ENCODE measurements at regions not wholly inside any gene's neighbourhood (a gene's known extent, or its start where the extent isn't known, plus 50 kb on each side); places are given as distances from the start of the nearest gene placed in this dataset.

DNA sequence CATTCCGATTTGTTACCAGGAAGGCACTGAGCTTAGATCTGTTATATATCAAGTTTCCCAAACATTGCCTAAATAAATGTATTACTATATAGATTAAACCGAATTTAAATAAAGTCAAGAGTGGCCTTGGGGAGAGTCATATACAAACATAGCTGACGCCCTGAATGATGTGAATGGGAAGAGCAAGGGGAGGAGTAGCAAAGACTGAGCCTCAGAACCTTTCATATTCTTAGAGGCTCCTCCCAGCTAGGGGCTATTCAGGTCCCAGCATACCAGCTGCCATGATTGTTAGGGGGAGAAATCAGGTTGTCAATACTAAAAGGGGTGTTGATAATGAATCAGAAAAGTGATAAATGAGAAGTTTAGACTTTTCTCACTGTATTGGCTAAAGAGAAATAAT, 64.7 kb upstream of the ITGB1 start:
- TF ChIP-seq EZH2phosphoT487 (IDR thresholded peaks at IDR 0.05; ENCODE audit: borderline replicate concordance, low read length) (no peak), CTCF (conservative IDR thresholded peaks at IDR 0.05; ENCODE audit: low read depth, low read length) (no peak), EZH2 (IDR thresholded peaks at IDR 0.05; ENCODE audit: low read length, unreplicated experiment) (no peak)
- Histone ChIP-seq H3K4me3 (ENCODE audit: low read length) (no peak overlapping the region), H3K79me2 (ENCODE audit: low read length) (no peaks in the 10 kb centered on the region), H3K9me3 (ENCODE audit: low read length) (no peaks in the 10 kb centered on the region), H2AFZ (ENCODE audit: low read length) (no peak overlapping the region), H3K27me3 (ENCODE audit: low read length) (no peaks in the 10 kb centered on the region), H3K9me2 (replicated peaks; ENCODE audit: low read length) (no peaks in the 10 kb centered on the region), H3K4me1 (ENCODE audit: insufficient read depth, low read length) (no peaks in the 10 kb centered on the region), H3K4me2 (ENCODE audit: low read length) (no peak overlapping the region), H3K36me3 (ENCODE audit: low read depth, low read length) (no peaks in the 10 kb centered on the region), H3F3A (ENCODE audit: low read length, unreplicated experiment) (no peaks in the 10 kb centered on the region), H4K20me1 (ENCODE audit: low read length) (no peaks in the 10 kb centered on the region), H3K27ac (ENCODE audit: low read length) (no peak overlapping the region), H3K9ac (ENCODE audit: low read length) (no peak overlapping the region)
- intact Hi-C loops (cut with micrococcal nuclease) = no loop called here
- no TSS peak for BruUV-seq (replicated peaks)
- ATAC-seq (no peak), DNase-seq (no peak)
- POLR2A ChIA-PET (ENCODE audit: unreplicated experiment) = no interaction called here
- CTCF ChIA-PET = no interaction called here

- DNase-seq (no peak), ATAC-seq (no peak)
- Histone ChIP-seq H3K79me2 (ENCODE audit: low read length) (no peaks in the 10 kb centered on the region), H3K36me3 (ENCODE audit: low read depth, low read length) (no peaks in the 10 kb centered on the region), H3K27ac (ENCODE audit: low read length) (no peak overlapping the region), H3K4me1 (ENCODE audit: insufficient read depth, low read length) (no peaks in the 10 kb centered on the region), H3K27me3 (ENCODE audit: low read length) (no peaks in the 10 kb centered on the region), H3K4me3 (ENCODE audit: low read length) (no peak overlapping the region), H3K4me2 (ENCODE audit: low read length) (no peak overlapping the region), H3K9ac (ENCODE audit: low read length) (no peak overlapping the region), H3K9me3 (ENCODE audit: low read length) (no peaks in the 10 kb centered on the region), H4K20me1 (ENCODE audit: low read length) (no peaks in the 10 kb centered on the region), H2AFZ (ENCODE audit: low read length) (no peak overlapping the region), H3F3A (ENCODE audit: low read length, unreplicated experiment) (no peaks in the 10 kb centered on the region), H3K9me2 (replicated peaks; ENCODE audit: low read length) (no peaks in the 10 kb centered on the region)
- intact Hi-C loops (cut with micrococcal nuclease) = no loop called here
- CTCF ChIA-PET = interaction anchor here (0.6 kb wide), 1 partner anchor 12 kb away, joined by 3 read pairs; no protein-coding TSS in a partner anchor
- POLR2A ChIA-PET (ENCODE audit: unreplicated experiment) = no interaction called here
- BruUV-seq (replicated peaks) = no TSS peak
- TF ChIP-seq EZH2phosphoT487 (IDR thresholded peaks at IDR 0.05; ENCODE audit: borderline replicate concordance, low read length) = no peak
- TF ChIP-seq EZH2 (IDR thresholded peaks at IDR 0.05; ENCODE audit: low read length, unreplicated experiment) = no peak
- no peak for TF ChIP-seq CTCF (conservative IDR thresholded peaks at IDR 0.05; ENCODE audit: low read depth, low read length)
Observed at GRCh38 chr10:33022090-33022489, 64.1 kb upstream of the ITGB1 start.

GRCh38 chr10:33016988-33017387, 59.0 kb upstream of the ITGB1 start:
- H3K36me3 ChIP-seq (ENCODE audit: low read depth, low read length) = no peaks in the 10 kb centered on the region
- ChIA-PET POLR2A (ENCODE audit: unreplicated experiment) (no interaction called here), CTCF (no interaction called here)
- H3K9me3 ChIP-seq (ENCODE audit: low read length) = no peaks in the 10 kb centered on the region
- H3K79me2 ChIP-seq (ENCODE audit: low read length) = no peaks in the 10 kb centered on the region
- H2AFZ ChIP-seq (ENCODE audit: low read length) = no peak overlapping the region
- H3K4me1 ChIP-seq (ENCODE audit: insufficient read depth, low read length) = no peaks in the 10 kb centered on the region
- no peaks in the 10 kb centered on the region for H3K9me2 ChIP-seq (replicated peaks; ENCODE audit: low read length)
- no peaks in the 10 kb centered on the region for H3K27me3 ChIP-seq (ENCODE audit: low read length)
- H4K20me1 ChIP-seq (ENCODE audit: low read length) = no peaks in the 10 kb centered on the region
- TF ChIP-seq EZH2phosphoT487 (IDR thresholded peaks at IDR 0.05; ENCODE audit: borderline replicate concordance, low read length) = no peak
- TF ChIP-seq CTCF (conservative IDR thresholded peaks at IDR 0.05; ENCODE audit: low read depth, low read length) = no peak
- TF ChIP-seq EZH2 (IDR thresholded peaks at IDR 0.05; ENCODE audit: low read length, unreplicated experiment) = no peak
- no peak overlapping the region for H3K27ac ChIP-seq (ENCODE audit: low read length)
- no peak overlapping the region for H3K9ac ChIP-seq (ENCODE audit: low read length)
- DNase-seq (no peak), ATAC-seq (no peak)
- BruUV-seq (replicated peaks) = no TSS peak
- no peak overlapping the region for H3K4me3 ChIP-seq (ENCODE audit: low read length)
- no peaks in the 10 kb centered on the region for H3F3A ChIP-seq (ENCODE audit: low read length, unreplicated experiment)
- no peak overlapping the region for H3K4me2 ChIP-seq (ENCODE audit: low read length)
- intact Hi-C loops (cut with micrococcal nuclease) = no loop called here
